Natural killer cell (primary cell): ENCODE measurements at regions not wholly inside any gene's neighbourhood (a gene's known extent, or its start where the extent isn't known, plus 50 kb on each side); places are given as distances from the start of the nearest gene placed in this dataset.

Experiments
- ATAC-seq, 3 donors: fragments of 150-1000 bp in 2 of 3; fragments of 200-7000 bp in 1 of 3; cut with Tn5 transposase; 1 replicate in 1 of 3; 2 replicates in 2 of 3; pipeline ENCODE4 v1.10.0; 2021; ENCODE audit warnings: mild to moderate bottlenecking in 2 of 3, moderate library complexity in 2 of 3
- DNase-seq, 2 donors: peaks; one replicate each; pipeline versions ENCODE4 v3.0.0 to v3.0.0-alpha.2; 2013 to 2021; ENCODE audit warnings: mixed read lengths in 1 of 2
- H3K27ac ChIP-seq: one replicate; pipeline ENCODE4 v1.5.1; 2013; ENCODE audit warnings: mild to moderate bottlenecking, low read length
- H3K27me3 ChIP-seq: one replicate; pipeline ENCODE4 v1.6.1; 2013; ENCODE audit warnings: low read length; ENCODE audit not compliant: control insufficient read depth, insufficient read depth
- H3K36me3 ChIP-seq: one replicate; pipeline ENCODE4 v1.6.1; 2013; ENCODE audit warnings: low read length; ENCODE audit not compliant: control insufficient read depth, insufficient read depth
- H3K4me1 ChIP-seq: one replicate; pipeline ENCODE4 v1.6.1; 2013; ENCODE audit warnings: low read length; ENCODE audit not compliant: control insufficient read depth, insufficient read depth
- H3K4me3 ChIP-seq: one replicate; pipeline ENCODE4 v1.5.1; 2013; ENCODE audit warnings: low read length
- H3K9me3 ChIP-seq: one replicate; pipeline ENCODE4 v1.6.1; 2013; ENCODE audit warnings: low read length; ENCODE audit not compliant: control insufficient read depth, insufficient read depth
- H3K27ac Mint-ChIP-seq, 2 donors: one replicate each; pipeline ENCODE4 v1.8.0; 2022; ENCODE audit warnings: mild to moderate bottlenecking in 2 of 2, mixed read lengths in 2 of 2, moderate library complexity in 1 of 2
- H3K27me3 Mint-ChIP-seq, 2 donors: one replicate each; pipeline ENCODE4 v1.8.0; 2022; ENCODE audit warnings: low read depth in 2 of 2, mixed read lengths in 2 of 2
- H3K36me3 Mint-ChIP-seq: one replicate; pipeline ENCODE4 v1.8.0; 2022; ENCODE audit warnings: mixed read lengths
- H3K4me1 Mint-ChIP-seq, 2 donors: one replicate each; pipeline ENCODE4 v1.8.0; 2022; ENCODE audit warnings: mixed read lengths in 2 of 2
- H3K4me3 Mint-ChIP-seq: one replicate; pipeline ENCODE4 v1.8.0; 2022; ENCODE audit warnings: mild to moderate bottlenecking, moderate library complexity, mixed read lengths
- H3K9me3 Mint-ChIP-seq, 2 donors: one replicate each; pipeline ENCODE4 v1.8.0; 2022; ENCODE audit warnings: mixed read lengths in 2 of 2
- CTCF ChIP-seq: fragments of 200-600 bp; IDR thresholded peaks from one replicate; pipeline ENCODE4 v1.8.0; 2022; ENCODE audit warnings: antibody characterized with exemption
- WGBS: methylation state at CpG from one replicate; pipeline ENCODE4 v1.1.7; 2013; ENCODE audit warnings: missing lambda C conversion rate; ENCODE audit not compliant: insufficient coverage; 5-methylcytosine and 5-hydroxymethylcytosine counted together
- intact Hi-C: fragments of 100-400 bp; cut with micrococcal nuclease; formaldehyde crosslinking; loops from one replicate; pipeline ENCODE4 v1.14.2; 2022

- Mint-ChIP-seq H3K4me3 (no peak overlapping the region), H3K36me3 (peaks cover 18% of the 10 kb centered on the region), H3K9me3 (peaks cover 22 to 26% of the 10 kb centered on the region in 2 donors), H3K4me1 (no peaks in the 10 kb centered on the region), H3K27ac (no peak overlapping the region), H3K27me3 (no peaks in the 10 kb centered on the region)
- H3K4me1 ChIP-seq = no peaks in the 10 kb centered on the region
- no peak overlapping the region for H3K4me3 ChIP-seq
- no peak for DNase-seq
- 64% methylated on average over 2 of the region's 2 CpGs for WGBS
- no peak for ATAC-seq
- no peaks in the 10 kb centered on the region for H3K27me3 ChIP-seq
- no peak for TF ChIP-seq CTCF
- H3K9me3 ChIP-seq = no peaks in the 10 kb centered on the region
- intact Hi-C loops = no loop called here
- H3K36me3 ChIP-seq = no peaks in the 10 kb centered on the region
- H3K27ac ChIP-seq = no peak overlapping the region
Observed at GRCh38 chr11:80188076-80188627, 747.3 kb upstream of the TENM4 start.

- peaks cover 20 to 22% of the 10 kb centered on the region in 2 donors for H3K9me3 Mint-ChIP-seq
- TF ChIP-seq CTCF = no peak
- H3K4me1 Mint-ChIP-seq = no peaks in the 10 kb centered on the region
- H3K36me3 Mint-ChIP-seq = peaks cover 18% of the 10 kb centered on the region
- Histone ChIP-seq H3K27me3 (no peaks in the 10 kb centered on the region), H3K4me1 (no peaks in the 10 kb centered on the region), H3K27ac (no peak overlapping the region), H3K4me3 (no peak overlapping the region), H3K9me3 (no peaks in the 10 kb centered on the region), H3K36me3 (no peaks in the 10 kb centered on the region)
- intact Hi-C loops = no loop called here
- H3K4me3 Mint-ChIP-seq = no peak overlapping the region
- DNase-seq (no peak), ATAC-seq (no peak)
- 87% methylated on average over 2 of the region's 3 CpGs for WGBS
- H3K27me3 Mint-ChIP-seq = no peaks in the 10 kb centered on the region
- no peak overlapping the region for H3K27ac Mint-ChIP-seq
Observed at GRCh38 chr11:80186692-80187091, 745.9 kb upstream of the TENM4 start.

GRCh38 chr11:80182901-80183300 lies 742.1 kb upstream of the TENM4 start:
- no peaks in the 10 kb centered on the region for H3K4me1 Mint-ChIP-seq
- H3K27ac Mint-ChIP-seq = no peak overlapping the region
- no peak overlapping the region for H3K4me3 Mint-ChIP-seq
- Histone ChIP-seq H3K36me3 (no peaks in the 10 kb centered on the region), H3K4me1 (no peaks in the 10 kb centered on the region), H3K9me3 (peaks cover 12% of the 10 kb centered on the region), H3K27ac (no peak overlapping the region), H3K27me3 (no peaks in the 10 kb centered on the region), H3K4me3 (no peak overlapping the region)
- TF ChIP-seq CTCF = no peak
- H3K27me3 Mint-ChIP-seq = no peaks in the 10 kb centered on the region
- H3K36me3 Mint-ChIP-seq = peaks cover 26% of the 10 kb centered on the region
- whole genome bisulfite sequencing = 82% methylated on average over 3 of the region's 3 CpGs
- DNase-seq (no peak), ATAC-seq (no peak)
- peaks cover 23 to 30% of the 10 kb centered on the region in 2 donors for H3K9me3 Mint-ChIP-seq
- intact Hi-C loops = no loop called here
